LNCAP (cell line): ENCODE measurements at regions not wholly inside any gene's neighbourhood (a gene's known extent, or its start where the extent isn't known, plus 50 kb on each side); places are given as distances from the start of the nearest gene placed in this dataset.

Source experiments
- TF ChIP-seq, protein P1 (sequence below): fragments of 450-650 bp; IDR thresholded peaks from 2 replicates; pipeline ENCODE4 v1.5.1; 2017; ENCODE audit warnings: mild to moderate bottlenecking

DNA sequence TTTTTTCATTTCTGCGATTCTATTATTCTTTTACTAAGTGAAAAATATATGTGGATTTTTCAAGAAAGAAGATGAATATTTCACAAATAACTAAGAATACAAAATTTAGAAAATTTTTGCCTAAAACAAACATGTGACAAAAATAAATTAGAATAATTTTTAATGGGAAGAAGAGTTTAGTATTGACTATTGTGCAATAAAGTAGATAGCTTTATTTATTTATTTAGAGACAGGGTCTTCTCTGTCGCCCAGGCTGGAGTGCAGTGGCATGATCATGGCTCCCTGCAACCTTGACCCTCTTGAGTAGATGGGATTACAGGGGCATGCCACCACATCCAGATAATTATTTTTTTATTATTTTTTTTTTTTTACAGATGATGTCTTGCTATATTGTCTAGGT, 95.3 kb upstream of the PAQR3 start:
- TF ChIP-seq, protein P1, sequence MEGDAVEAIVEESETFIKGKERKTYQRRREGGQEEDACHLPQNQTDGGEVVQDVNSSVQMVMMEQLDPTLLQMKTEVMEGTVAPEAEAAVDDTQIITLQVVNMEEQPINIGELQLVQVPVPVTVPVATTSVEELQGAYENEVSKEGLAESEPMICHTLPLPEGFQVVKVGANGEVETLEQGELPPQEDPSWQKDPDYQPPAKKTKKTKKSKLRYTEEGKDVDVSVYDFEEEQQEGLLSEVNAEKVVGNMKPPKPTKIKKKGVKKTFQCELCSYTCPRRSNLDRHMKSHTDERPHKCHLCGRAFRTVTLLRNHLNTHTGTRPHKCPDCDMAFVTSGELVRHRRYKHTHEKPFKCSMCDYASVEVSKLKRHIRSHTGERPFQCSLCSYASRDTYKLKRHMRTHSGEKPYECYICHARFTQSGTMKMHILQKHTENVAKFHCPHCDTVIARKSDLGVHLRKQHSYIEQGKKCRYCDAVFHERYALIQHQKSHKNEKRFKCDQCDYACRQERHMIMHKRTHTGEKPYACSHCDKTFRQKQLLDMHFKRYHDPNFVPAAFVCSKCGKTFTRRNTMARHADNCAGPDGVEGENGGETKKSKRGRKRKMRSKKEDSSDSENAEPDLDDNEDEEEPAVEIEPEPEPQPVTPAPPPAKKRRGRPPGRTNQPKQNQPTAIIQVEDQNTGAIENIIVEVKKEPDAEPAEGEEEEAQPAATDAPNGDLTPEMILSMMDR, result no peak

GRCh38 chr4:79030973-79031372, 91.7 kb upstream of the PAQR3 start:
- TF ChIP-seq, protein P1, result no peak

GRCh38 chr4:79027656-79028055, 88.4 kb upstream of the PAQR3 start:
- TF ChIP-seq, protein P1, result no peak

GRCh38 chr4:79025170-79025569, 85.9 kb upstream of the PAQR3 start:
- TF ChIP-seq, protein P1, result no peak

DNA sequence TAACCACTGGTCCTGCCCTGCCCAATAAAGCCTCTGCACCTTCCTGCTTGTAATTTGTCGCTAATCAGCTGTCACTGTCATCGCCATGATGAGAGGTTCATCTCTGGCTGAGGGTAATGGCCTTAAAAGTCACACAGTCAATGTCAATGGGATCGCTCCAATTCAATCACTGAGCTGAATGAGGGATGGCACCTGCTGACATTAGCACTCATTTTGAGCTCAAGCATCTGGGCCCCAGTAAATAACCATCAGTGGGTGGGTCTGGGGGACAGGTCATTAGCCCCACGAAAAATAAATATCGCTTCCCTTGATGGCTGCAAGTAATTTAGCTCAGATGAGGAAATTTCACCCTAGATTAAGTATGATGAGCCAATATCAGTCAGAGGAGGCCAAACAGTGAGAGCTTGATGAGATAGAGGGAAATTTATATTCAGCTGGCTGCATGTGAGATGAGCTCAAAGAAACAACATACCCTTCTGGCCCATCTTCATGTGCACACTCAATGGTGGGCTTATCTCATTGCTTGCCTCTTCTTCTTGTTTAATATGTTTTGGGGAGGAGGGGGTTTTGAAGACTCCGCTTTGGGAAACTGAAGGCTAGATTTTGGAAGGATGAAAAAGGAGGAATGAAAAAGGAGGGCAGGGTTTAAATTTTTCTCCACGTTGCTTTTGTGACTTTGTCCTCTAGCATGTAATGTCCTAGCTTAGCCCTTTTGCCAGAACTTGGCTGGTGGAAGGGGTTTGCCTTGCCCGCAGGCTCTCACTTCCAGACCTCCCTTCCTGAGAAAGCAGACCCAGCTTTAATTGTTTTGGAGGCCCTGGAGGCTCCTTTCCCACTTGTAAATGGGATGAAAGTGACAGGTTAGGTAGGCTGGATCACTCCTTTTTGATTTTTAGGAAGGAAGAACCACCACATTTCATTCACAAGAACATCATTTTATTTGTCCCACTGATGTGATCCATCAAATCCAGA, 84.8 kb upstream of the PAQR3 start:
- TF ChIP-seq, protein P1, result no peak

DNA sequence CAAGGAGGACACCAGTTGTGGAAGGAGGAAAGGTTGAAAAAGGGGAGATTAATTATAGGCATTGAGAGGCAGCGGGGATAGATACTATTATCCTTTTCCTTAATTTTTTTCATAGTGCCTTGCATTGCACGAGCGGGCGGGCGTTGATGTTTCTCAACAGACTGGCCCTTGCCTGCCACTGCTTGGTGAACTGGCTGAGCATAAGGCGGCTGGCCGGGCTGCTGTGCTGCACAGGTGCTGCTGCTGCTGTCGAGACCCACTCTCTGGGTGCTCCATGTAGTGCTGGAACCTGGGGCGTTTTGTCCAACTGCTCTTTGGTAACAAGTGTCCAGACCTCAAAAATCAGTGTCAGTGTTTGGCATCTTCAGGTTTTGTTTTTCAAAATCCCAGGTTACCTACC, 83.3 kb upstream of the PAQR3 start:
- TF ChIP-seq, protein P1, result no peak

DNA sequence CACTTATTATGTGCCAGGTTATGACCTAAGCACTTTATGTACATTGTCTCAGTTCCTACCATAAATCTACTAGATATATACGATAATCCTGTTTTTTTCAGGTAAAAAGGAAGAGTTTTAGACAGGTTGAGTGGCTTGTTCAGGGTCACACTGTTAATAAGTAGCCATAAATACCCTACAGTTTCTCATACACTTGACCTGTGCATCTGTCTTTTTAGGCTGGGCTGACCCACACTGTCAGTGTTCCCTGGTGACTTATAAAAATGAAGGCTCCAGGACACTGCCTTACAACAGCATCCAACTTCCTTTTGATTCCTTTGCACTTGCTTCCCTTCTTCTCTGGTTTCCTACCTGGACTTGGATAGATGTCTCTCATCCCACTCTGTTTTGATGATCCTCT, 78.2 kb upstream of the PAQR3 start:
- TF ChIP-seq, protein P1, result no peak
